ENCODE measurements at regions not wholly inside any gene's neighbourhood (a gene's known extent, or its start where the extent isn't known, plus 50 kb on each side); places are given as distances from the start of the nearest gene placed in this dataset.

GRCh38 chr2:136049011-136049742, 63.8 kb upstream of the DARS1 start:
- Histone ChIP-seq H2AFZ (ENCODE audit: insufficient read depth, low read depth, low read length, poor library complexity, severe bottlenecking) (no peak overlapping the region), H3K79me2 (ENCODE audit: control insufficient read depth, insufficient read depth, low read length) (no peaks in the 10 kb centered on the region), H4K20me1 (ENCODE audit: control insufficient read depth, insufficient read depth, low read length, poor library complexity, severe bottlenecking) (no peaks in the 10 kb centered on the region), H3K4me1 (ENCODE audit: control insufficient read depth in 2 of 2, insufficient read depth in 2 of 2, low read length in 2 of 2) (peaks cover 24 to 27% of the 10 kb centered on the region in 2 donors), H3K9ac (ENCODE audit: low read length) (no peak overlapping the region), H3K27ac (ENCODE audit: low read length in 2 of 2) (no peak overlapping the region), H3K9me3 (ENCODE audit: control extremely low read depth in 1 of 3, control insufficient read depth in 2 of 3, insufficient read depth in 1 of 3, low read length in 2 of 3) (no peaks in the 10 kb centered on the region), H3K4me3 (ENCODE audit: control extremely low read depth in 1 of 5, extremely low read depth in 1 of 5, insufficient read depth in 1 of 5, low read depth in 2 of 5, low read length in 4 of 5) (no peak overlapping the region), H3K36me3 (replicated peaks in 1 of 2; ENCODE audit: control extremely low read depth in 1 of 2, control insufficient read depth in 1 of 2, extremely low read depth in 1 of 2, insufficient read depth in 2 of 2, low read length in 1 of 2) (no peaks in the 10 kb centered on the region), H3K4me2 (replicated peaks; ENCODE audit: low read depth, low read length, poor library complexity, severe bottlenecking) (no peak overlapping the region), H3K27me3 (replicated peaks in 1 of 4; ENCODE audit: control extremely low read depth in 1 of 4, control insufficient read depth in 3 of 4, insufficient read depth in 4 of 4, low read length in 3 of 4) (no peaks in the 10 kb centered on the region)
- DNase-seq (no peak), ATAC-seq (ENCODE audit: low read depth) (no peak)
- Mint-ChIP-seq H3K27me3 (no peaks in the 10 kb centered on the region), H3K9me3 (ENCODE audit: insufficient read depth) (no peaks in the 10 kb centered on the region), H3K27ac (no peak overlapping the region), H3K4me1 (peaks cover 56% of the 10 kb centered on the region), H3K4me3 (no peak overlapping the region)
- intact Hi-C loops (cut with micrococcal nuclease) = no loop called here
- WGBS (ENCODE audit: insufficient coverage) = 100% methylated on average over 1 of the region's 3 CpGs
- ChIA-PET CTCF (no interaction called here), POLR2A (no interaction called here)
- TF ChIP-seq EZH2 (IDR thresholded peaks at IDR 0.05; ENCODE audit: borderline replicate concordance, insufficient read depth, low read depth, low read length, poor library complexity, severe bottlenecking) = no peak
- TF ChIP-seq, protein P1, sequence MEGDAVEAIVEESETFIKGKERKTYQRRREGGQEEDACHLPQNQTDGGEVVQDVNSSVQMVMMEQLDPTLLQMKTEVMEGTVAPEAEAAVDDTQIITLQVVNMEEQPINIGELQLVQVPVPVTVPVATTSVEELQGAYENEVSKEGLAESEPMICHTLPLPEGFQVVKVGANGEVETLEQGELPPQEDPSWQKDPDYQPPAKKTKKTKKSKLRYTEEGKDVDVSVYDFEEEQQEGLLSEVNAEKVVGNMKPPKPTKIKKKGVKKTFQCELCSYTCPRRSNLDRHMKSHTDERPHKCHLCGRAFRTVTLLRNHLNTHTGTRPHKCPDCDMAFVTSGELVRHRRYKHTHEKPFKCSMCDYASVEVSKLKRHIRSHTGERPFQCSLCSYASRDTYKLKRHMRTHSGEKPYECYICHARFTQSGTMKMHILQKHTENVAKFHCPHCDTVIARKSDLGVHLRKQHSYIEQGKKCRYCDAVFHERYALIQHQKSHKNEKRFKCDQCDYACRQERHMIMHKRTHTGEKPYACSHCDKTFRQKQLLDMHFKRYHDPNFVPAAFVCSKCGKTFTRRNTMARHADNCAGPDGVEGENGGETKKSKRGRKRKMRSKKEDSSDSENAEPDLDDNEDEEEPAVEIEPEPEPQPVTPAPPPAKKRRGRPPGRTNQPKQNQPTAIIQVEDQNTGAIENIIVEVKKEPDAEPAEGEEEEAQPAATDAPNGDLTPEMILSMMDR (IDR thresholded peaks at IDR 0.05) = no peak

- no peak overlapping the region for H3K9ac ChIP-seq (ENCODE audit: low read length)
- POLR2A ChIA-PET = no interaction called here
Observed at GRCh38 chr2:136045835-136046570, 60.6 kb upstream of the DARS1 start.

More at GRCh38 chr2:136045835-136046570, 60.6 kb upstream of the DARS1 start:
- Histone ChIP-seq H4K20me1 (ENCODE audit: control insufficient read depth, insufficient read depth, low read length, poor library complexity, severe bottlenecking) (no peaks in the 10 kb centered on the region), H3K9me3 (ENCODE audit: control extremely low read depth in 1 of 3, control insufficient read depth in 2 of 3, insufficient read depth in 1 of 3, low read length in 2 of 3) (no peaks in the 10 kb centered on the region), H3K27me3 (replicated peaks in 1 of 4; ENCODE audit: control extremely low read depth in 1 of 4, control insufficient read depth in 3 of 4, insufficient read depth in 4 of 4, low read length in 3 of 4) (no peaks in the 10 kb centered on the region), H2AFZ (ENCODE audit: insufficient read depth, low read depth, low read length, poor library complexity, severe bottlenecking) (no peak overlapping the region), H3K36me3 (replicated peaks in 1 of 2; ENCODE audit: control extremely low read depth in 1 of 2, control insufficient read depth in 1 of 2, extremely low read depth in 1 of 2, insufficient read depth in 2 of 2, low read length in 1 of 2) (no peaks in the 10 kb centered on the region), H3K4me1 (ENCODE audit: control insufficient read depth in 2 of 2, insufficient read depth in 2 of 2, low read length in 2 of 2) (peaks cover 8 to 10% of the 10 kb centered on the region in 2 donors), H3K4me2 (replicated peaks; ENCODE audit: low read depth, low read length, poor library complexity, severe bottlenecking) (no peak overlapping the region), H3K79me2 (ENCODE audit: control insufficient read depth, insufficient read depth, low read length) (no peaks in the 10 kb centered on the region), H3K27ac (ENCODE audit: low read length in 2 of 2) (no peak overlapping the region), H3K4me3 (ENCODE audit: control extremely low read depth in 1 of 5, extremely low read depth in 1 of 5, insufficient read depth in 1 of 5, low read depth in 2 of 5, low read length in 4 of 5) (no peak overlapping the region)
- ATAC-seq (ENCODE audit: low read depth) = no peak
- intact Hi-C loops (cut with micrococcal nuclease) = no loop called here
- CTCF ChIA-PET = no interaction called here
- Mint-ChIP-seq H3K27ac (no peak overlapping the region), H3K27me3 (no peaks in the 10 kb centered on the region), H3K4me3 (no peak overlapping the region), H3K9me3 (ENCODE audit: insufficient read depth) (no peaks in the 10 kb centered on the region), H3K4me1 (peaks cover 34% of the 10 kb centered on the region)
- WGBS (ENCODE audit: insufficient coverage) = no CpG with 5 or more reads among the region's 1 CpG
- TF ChIP-seq, protein P1 (IDR thresholded peaks at IDR 0.05) = no peak
- TF ChIP-seq EZH2 (IDR thresholded peaks at IDR 0.05; ENCODE audit: borderline replicate concordance, insufficient read depth, low read depth, low read length, poor library complexity, severe bottlenecking) = no peak
- no peak for DNase-seq
